ENCODE measurements at regions not wholly inside any gene's neighbourhood (a gene's known extent, or its start where the extent isn't known, plus 50 kb on each side); places are given as distances from the start of the nearest gene placed in this dataset.

- Histone ChIP-seq H4K20me1 (ENCODE audit: insufficient read depth) (no peaks in the 10 kb centered on the region), H3K79me2 (ENCODE audit: low read depth) (no peaks in the 10 kb centered on the region), H3K27me3 (ENCODE audit: insufficient read depth, low read depth) (no peaks in the 10 kb centered on the region), H3K4me2 (no peak overlapping the region), H2AFZ (no peak overlapping the region), H3K4me3 (no peak overlapping the region), H3K36me3 (ENCODE audit: low read depth) (no peaks in the 10 kb centered on the region), H3K9me3 (ENCODE audit: insufficient read depth, low read depth) (no peaks in the 10 kb centered on the region), H3K4me1 (replicated peaks; ENCODE audit: insufficient read depth) (no peaks in the 10 kb centered on the region), H3F3A (ENCODE audit: insufficient read depth, low read depth) (no peaks in the 10 kb centered on the region), H3K9me2 (ENCODE audit: insufficient read depth) (no peaks in the 10 kb centered on the region; the same call in 1 of the 2 replicates), H3K27ac (no peak overlapping the region)
- no peak for TF ChIP-seq EZH2 (IDR thresholded peaks at IDR 0.05; ENCODE audit: low read depth)
- TF ChIP-seq CTCF (conservative IDR thresholded peaks at IDR 0.05): no peak
- no TSS peak for BruUV-seq (replicated peaks)
- no peak for DNase-seq
- ChIA-PET CTCF (no interaction called here), POLR2A (ENCODE audit: unreplicated experiment) (no interaction called here)
- intact Hi-C loops (cut with micrococcal nuclease; ENCODE audit: unreplicated experiment): no loop called here
Observed at GRCh38 chr17:53006006-53006405, 816.7 kb upstream of the KIF2B start.

GRCh38 chr17:53004902-53005301 is 817.8 kb upstream of the KIF2B start:
- H3K4me3 ChIP-seq: no peak overlapping the region
- ChIA-PET CTCF (no interaction called here), POLR2A (ENCODE audit: unreplicated experiment) (no interaction called here)
- no peak overlapping the region for H3K4me2 ChIP-seq
- no peaks in the 10 kb centered on the region for H3K27me3 ChIP-seq (ENCODE audit: insufficient read depth, low read depth)
- TF ChIP-seq EZH2 (IDR thresholded peaks at IDR 0.05; ENCODE audit: low read depth) (no peak), CTCF (conservative IDR thresholded peaks at IDR 0.05) (no peak)
- no peaks in the 10 kb centered on the region for H3F3A ChIP-seq (ENCODE audit: insufficient read depth, low read depth)
- H3K27ac ChIP-seq: no peak overlapping the region
- no peak overlapping the region for H2AFZ ChIP-seq
- no peaks in the 10 kb centered on the region for H3K36me3 ChIP-seq (ENCODE audit: low read depth)
- H3K9me3 ChIP-seq (ENCODE audit: insufficient read depth, low read depth): no peaks in the 10 kb centered on the region
- no peaks in the 10 kb centered on the region for H3K4me1 ChIP-seq (replicated peaks; ENCODE audit: insufficient read depth)
- DNase-seq: no peak
- no peaks in the 10 kb centered on the region for H3K79me2 ChIP-seq (ENCODE audit: low read depth)
- BruUV-seq (replicated peaks): no TSS peak
- no peaks in the 10 kb centered on the region; the same call in 1 of the 2 replicates for H3K9me2 ChIP-seq (ENCODE audit: insufficient read depth)
- H4K20me1 ChIP-seq (ENCODE audit: insufficient read depth): no peaks in the 10 kb centered on the region
- intact Hi-C loops (cut with micrococcal nuclease; ENCODE audit: unreplicated experiment): no loop called here

GRCh38 chr17:52995881-52996280 is 826.8 kb upstream of the KIF2B start:
- POLR2A ChIA-PET (ENCODE audit: unreplicated experiment): no interaction called here
- Histone ChIP-seq H3K27me3 (ENCODE audit: insufficient read depth, low read depth) (peaks cover 4% of the 10 kb centered on the region; the same call in 1 of the 2 replicates), H3K36me3 (ENCODE audit: low read depth) (no peaks in the 10 kb centered on the region), H2AFZ (no peak overlapping the region), H3K9me2 (ENCODE audit: insufficient read depth) (no peaks in the 10 kb centered on the region), H3K27ac (no peak overlapping the region), H3K79me2 (ENCODE audit: low read depth) (no peaks in the 10 kb centered on the region), H3K4me1 (replicated peaks; ENCODE audit: insufficient read depth) (no peaks in the 10 kb centered on the region), H3K4me2 (no peak overlapping the region), H3K4me3 (no peak overlapping the region), H3F3A (ENCODE audit: insufficient read depth, low read depth) (no peaks in the 10 kb centered on the region), H4K20me1 (ENCODE audit: insufficient read depth) (no peaks in the 10 kb centered on the region), H3K9me3 (ENCODE audit: insufficient read depth, low read depth) (no peaks in the 10 kb centered on the region)
- no peak for DNase-seq
- intact Hi-C loops (cut with micrococcal nuclease; ENCODE audit: unreplicated experiment): no loop called here
- CTCF ChIA-PET: no interaction called here
- no TSS peak for BruUV-seq (replicated peaks)
- no peak for TF ChIP-seq CTCF (conservative IDR thresholded peaks at IDR 0.05)
- TF ChIP-seq EZH2 (IDR thresholded peaks at IDR 0.05; ENCODE audit: low read depth): no peak
